IMR-90 (cell line): ENCODE measurements at regions not wholly inside any gene's neighbourhood (a gene's known extent, or its start where the extent isn't known, plus 50 kb on each side); places are given as distances from the start of the nearest gene placed in this dataset.

Source experiments
- ATAC-seq: fragments of 200-7000 bp; cut with Tn5 transposase; 2 replicates; pipeline ENCODE4 v1.9.1; 2020; ENCODE audit warnings: low read depth, mild to moderate bottlenecking, moderate library complexity
- BruUV-seq: library from RNA; stranded (reverse); fragments of 400-500 nt; replicated peaks from 2 replicates; lab custom pipeline; 2021; lab: Mats Ljungman, UMichigan
- CTCF ChIA-PET: fragments of 300-600 bp; formaldehyde crosslinking; extraction: SDS; loops from one replicate; lab custom pipeline; 2021; ENCODE audit warnings: antibody characterized with exemption; lab: Yijun Ruan, JAX
- POLR2A ChIA-PET: fragments of 300-600 bp; sonication (Branson Sonifier 250); formaldehyde crosslinking; loops from one replicate; lab custom pipeline; 2022; ENCODE audit warnings: antibody characterized with exemption; ENCODE audit not compliant: unreplicated experiment; lab: Charles Lee
- DNase-seq: peaks from one replicate; pipeline ENCODE4 v3.0.0; 2013
- H2AFZ ChIP-seq: replicated peaks from 2 replicates; pipeline ENCODE3; 2013; ENCODE audit warnings: low read length, mild to moderate bottlenecking; ENCODE audit not compliant: poor library complexity
- H2AK5ac ChIP-seq: 2 replicates; pipeline ENCODE4 v1.6.1; 2013; ENCODE audit warnings: low read depth, low read length, inconsistent platforms
- H2AK9ac ChIP-seq: replicated peaks from 2 replicates; pipeline ENCODE3; 2013; ENCODE audit warnings: mild to moderate bottlenecking, low read depth, low read length, moderate library complexity; ENCODE audit not compliant: poor library complexity
- H2BK120ac ChIP-seq: 2 replicates; pipeline ENCODE4 v1.6.1; 2013; ENCODE audit warnings: low read depth, low read length, inconsistent platforms
- H2BK15ac ChIP-seq: 3 replicates; pipeline ENCODE4 v1.6.1; 2013; ENCODE audit warnings: low read depth, low read length, inconsistent platforms
- H2BK20ac ChIP-seq: 2 replicates; pipeline ENCODE4 v1.6.1; 2013; ENCODE audit warnings: low read depth, mild to moderate bottlenecking, inconsistent platforms, low read length, moderate library complexity
- H2BK5ac ChIP-seq: 2 replicates; pipeline ENCODE4 v1.6.1; 2013; ENCODE audit warnings: mild to moderate bottlenecking, low read depth, low read length, inconsistent platforms; ENCODE audit not compliant: poor library complexity, severe bottlenecking
- H3K14ac ChIP-seq: replicated peaks from 2 replicates; pipeline ENCODE4 v1.6.1; 2013; ENCODE audit warnings: low read depth, low read length, inconsistent platforms
- H3K18ac ChIP-seq: 2 replicates; pipeline ENCODE4 v1.6.1; 2013; ENCODE audit warnings: low read depth, low read length, control low read depth
- H3K23ac ChIP-seq: 2 replicates; pipeline ENCODE4 v1.6.1; 2013; ENCODE audit warnings: low read depth, low read length, inconsistent platforms
- H3K27ac ChIP-seq: 2 replicates; pipeline ENCODE4 v1.5.1; 2013; ENCODE audit warnings: mild to moderate bottlenecking, control low read depth, low read length; ENCODE audit not compliant: insufficient read depth
- H3K27me3 ChIP-seq: 2 replicates; pipeline ENCODE4 v1.6.1; 2013; ENCODE audit warnings: low read length; ENCODE audit not compliant: control insufficient read depth, insufficient read depth
- H3K36me3 ChIP-seq: 2 replicates; pipeline ENCODE4 v1.6.1; 2013; ENCODE audit warnings: low read length, mixed read lengths; ENCODE audit not compliant: control insufficient read depth, insufficient read depth
- H3K4ac ChIP-seq: 2 replicates; pipeline ENCODE4 v1.6.1; 2013; ENCODE audit warnings: low read depth, low read length, inconsistent platforms
- H3K4me1 ChIP-seq: 2 replicates; pipeline ENCODE4 v1.6.1; 2013; ENCODE audit warnings: low read length, mixed read lengths; ENCODE audit not compliant: control insufficient read depth, insufficient read depth
- H3K4me2 ChIP-seq: 2 replicates; pipeline ENCODE4 v1.6.1; 2013; ENCODE audit warnings: low read depth, mild to moderate bottlenecking, control low read depth, low read length, moderate library complexity
- H3K4me3 ChIP-seq: 2 replicates; pipeline ENCODE4 v1.5.1; 2013; ENCODE audit warnings: low read depth, mild to moderate bottlenecking, control low read depth, low read length, moderate library complexity; ENCODE audit not compliant: insufficient read depth
- H3K56ac ChIP-seq: 2 replicates; pipeline ENCODE4 v1.6.1; 2013; ENCODE audit warnings: low read length, inconsistent platforms; ENCODE audit not compliant: insufficient read depth; ENCODE audit errors: extremely low read depth
- H3K79me1 ChIP-seq, 2 experiments: 2 replicates each; pipeline ENCODE4 v1.6.1; 2013; ENCODE audit warnings: low read length in 2 of 2, inconsistent platforms in 1 of 2, low read depth in 1 of 2
- H3K9ac ChIP-seq: 2 replicates; pipeline ENCODE4 v1.6.1; 2013; ENCODE audit warnings: low read depth, low read length, control low read depth
- H3K9me1 ChIP-seq: 2 replicates; pipeline ENCODE4 v1.6.1; 2013; ENCODE audit warnings: low read length, inconsistent platforms; ENCODE audit not compliant: insufficient read depth
- H3K9me3 ChIP-seq: 2 replicates; pipeline ENCODE4 v1.6.1; 2013; ENCODE audit warnings: low read length; ENCODE audit not compliant: control insufficient read depth, insufficient read depth
- H4K20me1 ChIP-seq: 2 replicates; pipeline ENCODE4 v1.6.1; 2013; ENCODE audit warnings: low read length, inconsistent platforms; ENCODE audit not compliant: insufficient read depth
- H4K5ac ChIP-seq: 2 replicates; pipeline ENCODE4 v1.6.1; 2013; ENCODE audit warnings: mild to moderate bottlenecking, low read depth, low read length, control low read depth
- H4K8ac ChIP-seq, 2 experiments: 2 replicates each; pipeline ENCODE4 v1.6.1; 2013; ENCODE audit warnings: low read depth in 2 of 2, low read length in 2 of 2, control low read depth in 1 of 2, inconsistent platforms in 1 of 2
- H4K91ac ChIP-seq: 2 replicates; pipeline ENCODE4 v1.6.1; 2013; ENCODE audit warnings: low read depth, low read length, inconsistent platforms; ENCODE audit not compliant: insufficient read depth
- BHLHE40 ChIP-seq: fragments of 150-350 bp; IDR thresholded peaks from 2 replicates; pipeline ENCODE4 v1.6.1; 2016; ENCODE audit warnings: mild to moderate bottlenecking, low read depth, low read length
- CEBPB ChIP-seq: IDR thresholded peaks from 2 replicates; pipeline ENCODE4 v1.6.1; 2012; ENCODE audit warnings: low read depth, low read length, improper control_type of control experiment
- CHD1 ChIP-seq: IDR thresholded peaks from 2 replicates; pipeline ENCODE4 v1.6.1; 2012; ENCODE audit warnings: low read depth, low read length, improper control_type of control experiment
- CTCF ChIP-seq: conservative IDR thresholded peaks from 2 replicates; pipeline ENCODE4 v1.5.1; 2012; ENCODE audit warnings: mild to moderate bottlenecking, low read depth, low read length, improper control_type of control experiment
- ELK1 ChIP-seq: fragments of 150-350 bp; IDR thresholded peaks from 2 replicates; pipeline ENCODE4 v1.6.1; 2016; ENCODE audit warnings: low read depth, mild to moderate bottlenecking, low read length, moderate library complexity, borderline replicate concordance
- FOS ChIP-seq: fragments of 150-350 bp; IDR thresholded peaks from 2 replicates; pipeline ENCODE4 v1.6.1; 2016; ENCODE audit warnings: low read depth, low read length
- MAFK ChIP-seq: IDR thresholded peaks from 2 replicates; pipeline ENCODE4 v1.6.1; 2012; ENCODE audit warnings: low read depth, low read length, improper control_type of control experiment
- MAZ ChIP-seq: IDR thresholded peaks from 2 replicates; pipeline ENCODE4 v1.6.1; 2012; ENCODE audit warnings: low read depth, mild to moderate bottlenecking, low read length, improper control_type of control experiment, moderate library complexity, borderline replicate concordance
- MXI1 ChIP-seq: IDR thresholded peaks from 2 replicates; pipeline ENCODE4 v1.6.1; 2012; ENCODE audit warnings: low read depth, mild to moderate bottlenecking, low read length, moderate library complexity, borderline replicate concordance
- NFE2L2 ChIP-seq: fragments of 150-350 bp; IDR thresholded peaks from 2 replicates; pipeline ENCODE4 v1.6.1; 2016; ENCODE audit warnings: low read depth, mild to moderate bottlenecking, low read length
- POLR2A ChIP-seq: IDR thresholded peaks from 2 replicates; pipeline ENCODE4 v1.6.1; 2012; ENCODE audit warnings: mild to moderate bottlenecking, low read depth, low read length
- RAD21 ChIP-seq: IDR thresholded peaks from 2 replicates; pipeline ENCODE4 v1.6.1; 2012; ENCODE audit warnings: low read length, improper control_type of control experiment
- RCOR1 ChIP-seq: IDR thresholded peaks from 2 replicates; pipeline ENCODE4 v1.6.1; 2012; ENCODE audit warnings: mild to moderate bottlenecking, low read length, improper control_type of control experiment; ENCODE audit not compliant: insufficient replicate concordance
- RFX5 ChIP-seq: IDR thresholded peaks from 2 replicates; pipeline ENCODE4 v1.8.0; 2012; ENCODE audit warnings: low read depth, mild to moderate bottlenecking, low read length, moderate library complexity
- SMC3 ChIP-seq: fragments of 150-350 bp; IDR thresholded peaks from 2 replicates; pipeline ENCODE4 v1.6.1; 2016; ENCODE audit warnings: low read depth, mild to moderate bottlenecking, antibody characterized with exemption, low read length, moderate library complexity
- USF2 ChIP-seq: fragments of 150-350 bp; IDR thresholded peaks from 2 replicates; pipeline ENCODE4 v1.6.1; 2017; ENCODE audit warnings: mild to moderate bottlenecking, antibody characterized with exemption, low read length, low read depth
- WGBS, 2 experiments: methylation state at CpG; one replicate each; pipeline versions ENCODE4 v1.1.5 to v1.1.7; 2013; ENCODE audit warnings: missing lambda C conversion rate in 2 of 2; ENCODE audit not compliant: insufficient read length in 1 of 2; ENCODE audit errors: extremely low coverage in 2 of 2; 5-methylcytosine and 5-hydroxymethylcytosine counted together
- dilution Hi-C: fragments of 300-500 bp; cut with HindIII; formaldehyde crosslinking; loops from one replicate; pipeline ENCODE4 v1.14.3; 2018; ENCODE audit warnings: low sequenced_read_pairs; ENCODE audit not compliant: unreplicated experiment
- in situ Hi-C: fragments of 300-500 bp; cut with MboI; formaldehyde crosslinking; loops from 3 replicates; pipeline ENCODE4 v1.14.3; 2019; ENCODE audit warnings: low sequenced_read_pairs, inconsistent platforms, mixed read lengths
- intact Hi-C: fragments of 100-400 bp; cut with micrococcal nuclease; formaldehyde crosslinking; loops from 2 replicates; pipeline ENCODE4 v1.10.0; 2022

GRCh38 chr13:38590796-38591507 is 95.9 kb upstream of the FREM2 start:
- H4K5ac ChIP-seq: no peak overlapping the region

More at GRCh38 chr13:38590796-38591507, 95.9 kb upstream of the FREM2 start:
- no CpG with 5 or more reads among the region's 6 CpGs for WGBS, 2 experiments
- no peak overlapping the region for H2BK20ac ChIP-seq
- no peak overlapping the region for H3K4me3 ChIP-seq
- in situ Hi-C loops (loop anchor here (25.0 kb wide), 1 partner anchor 954 kb away; no protein-coding TSS in a partner anchor), intact Hi-C loops (no loop called here), dilution Hi-C loops (no loop called here)
- no peaks in the 10 kb centered on the region for H3K9me3 ChIP-seq
- ATAC-seq (no peak), DNase-seq (no peak)
- no peak overlapping the region for H2AFZ ChIP-seq
- H3K14ac ChIP-seq: no peak overlapping the region
- TF ChIP-seq POLR2A (no peak), CEBPB (no peak), RCOR1 (no peak), FOS (no peak), USF2 (no peak), SMC3 (no peak), CHD1 (no peak), RFX5 (no peak), CTCF (no peak), BHLHE40 (no peak), ELK1 (no peak), MXI1 (no peak), RAD21 (no peak), MAFK (no peak), MAZ (no peak), NFE2L2 (no peak)
- no peak overlapping the region for H3K18ac ChIP-seq
- H3K27ac ChIP-seq: no peak overlapping the region
- H3K36me3 ChIP-seq: no peaks in the 10 kb centered on the region
- no peaks in the 10 kb centered on the region for H3K9me1 ChIP-seq
- no peaks in the 10 kb centered on the region for H3K27me3 ChIP-seq
- no peak overlapping the region for H2BK120ac ChIP-seq
- H2BK15ac ChIP-seq: no peak overlapping the region
- no peak overlapping the region for H2AK9ac ChIP-seq
- H3K9ac ChIP-seq: no peak overlapping the region
- no TSS peak for BruUV-seq
- ChIA-PET POLR2A (no interaction called here), CTCF (no interaction called here)
- no peak overlapping the region for H3K56ac ChIP-seq
- H3K23ac ChIP-seq: no peak overlapping the region
- no peaks in the 10 kb centered on the region for H3K79me1 ChIP-seq
- H2AK5ac ChIP-seq: no peak overlapping the region
- H3K4me2 ChIP-seq: no peak overlapping the region
- H4K91ac ChIP-seq: no peak overlapping the region
- no peak overlapping the region for H3K4ac ChIP-seq
- H4K20me1 ChIP-seq: no peaks in the 10 kb centered on the region
- no peak overlapping the region for H2BK5ac ChIP-seq
- no peaks in the 10 kb centered on the region for H3K4me1 ChIP-seq
- H4K8ac ChIP-seq: no peak overlapping the region
